Stimulated activated CD4-positive, alpha-beta T cell treated with anti-CD3 and anti-CD28 coated beads, TNF-alpha, amount 100 ng/mL, for 4 hours (primary cell): ENCODE measurements at regions not wholly inside any gene's neighbourhood (a gene's known extent, or its start where the extent isn't known, plus 50 kb on each side); places are given as distances from the start of the nearest gene placed in this dataset.

ENCODE experiments used
- DNase-seq, 3 experiments: peaks; one replicate each; pipeline ENCODE4 v3.0.0-alpha.2; 2020; ENCODE audit warnings: low read depth in 3 of 3

GRCh38 chr5:89133129-89133528, 250.1 kb upstream of the MEF2C start:
- DNase-seq = no peak

- DNase-seq = no peak
Measured at GRCh38 chr5:89130851-89131250, 247.9 kb upstream of the MEF2C start.

- no peak for DNase-seq
Measured at GRCh38 chr5:89129941-89130340, 247.0 kb upstream of the MEF2C start.

GRCh38 chr5:89128906-89129625, 246.1 kb upstream of the MEF2C start:
- DNase-seq = no peak

GRCh38 chr5:89128092-89128491, 245.1 kb upstream of the MEF2C start:
- DNase-seq = no peak

- DNase-seq = no peak
Measured at GRCh38 chr5:89127191-89127590, 244.2 kb upstream of the MEF2C start.

GRCh38 chr5:89125372-89125771, 242.4 kb upstream of the MEF2C start:
- no peak for DNase-seq

GRCh38 chr5:89123581-89123980, 240.6 kb upstream of the MEF2C start:
- DNase-seq = no peak

- DNase-seq = no peak
Measured at GRCh38 chr5:89120719-89121118, 237.7 kb upstream of the MEF2C start.

GRCh38 chr5:89117124-89117644, 234.2 kb upstream of the MEF2C start:
- DNase-seq = no peak

GRCh38 chr5:89110916-89111646, 228.1 kb upstream of the MEF2C start:
- DNase-seq = no peak

GRCh38 chr5:89106480-89106879, 223.5 kb upstream of the MEF2C start:
- no peak for DNase-seq

- DNase-seq = no peak
Measured at GRCh38 chr5:89105836-89106235, 222.9 kb upstream of the MEF2C start.

GRCh38 chr5:89105171-89105695, 222.2 kb upstream of the MEF2C start:
- DNase-seq = no peak

- no peak for DNase-seq
Measured at GRCh38 chr5:89098199-89098756, 215.3 kb upstream of the MEF2C start.

- DNase-seq = no peak
Measured at GRCh38 chr5:89097103-89097502, 214.1 kb upstream of the MEF2C start.

- DNase-seq = no peak
Measured at GRCh38 chr5:89095341-89095740, 212.4 kb upstream of the MEF2C start.

GRCh38 chr5:89090037-89090436, 207.1 kb upstream of the MEF2C start:
- DNase-seq = no peak

- no peak for DNase-seq
Measured at GRCh38 chr5:89087551-89088318, 204.8 kb upstream of the MEF2C start.

- DNase-seq = no peak
Measured at GRCh38 chr5:89087128-89087527, 204.1 kb upstream of the MEF2C start.

- DNase-seq = no peak
Measured at GRCh38 chr5:89086390-89087086, 203.6 kb upstream of the MEF2C start.
